IMR-90 (cell line): ENCODE measurements at regions not wholly inside any gene's neighbourhood (a gene's known extent, or its start where the extent isn't known, plus 50 kb on each side); places are given as distances from the start of the nearest gene placed in this dataset.

Experiments used
- ATAC-seq: fragments of 200-7000 bp; cut with Tn5 transposase; 2 replicates; pipeline ENCODE4 v1.9.1; 2020; ENCODE audit warnings: low read depth, mild to moderate bottlenecking, moderate library complexity
- BruUV-seq: library from RNA; stranded (reverse); fragments of 400-500 nt; replicated peaks from 2 replicates; lab custom pipeline; 2021; lab: Mats Ljungman, UMichigan
- CTCF ChIA-PET: fragments of 300-600 bp; formaldehyde crosslinking; extraction: SDS; loops from one replicate; lab custom pipeline; 2021; ENCODE audit warnings: antibody characterized with exemption; lab: Yijun Ruan, JAX
- POLR2A ChIA-PET: fragments of 300-600 bp; sonication (Branson Sonifier 250); formaldehyde crosslinking; loops from one replicate; lab custom pipeline; 2022; ENCODE audit warnings: antibody characterized with exemption; ENCODE audit not compliant: unreplicated experiment; lab: Charles Lee
- DNase-seq: peaks from one replicate; pipeline ENCODE4 v3.0.0; 2013
- H2AFZ ChIP-seq: replicated peaks from 2 replicates; pipeline ENCODE3; 2013; ENCODE audit warnings: low read length, mild to moderate bottlenecking; ENCODE audit not compliant: poor library complexity
- H2AK5ac ChIP-seq: 2 replicates; pipeline ENCODE4 v1.6.1; 2013; ENCODE audit warnings: low read depth, low read length, inconsistent platforms
- H2AK9ac ChIP-seq: replicated peaks from 2 replicates; pipeline ENCODE3; 2013; ENCODE audit warnings: mild to moderate bottlenecking, low read depth, low read length, moderate library complexity; ENCODE audit not compliant: poor library complexity
- H2BK120ac ChIP-seq: 2 replicates; pipeline ENCODE4 v1.6.1; 2013; ENCODE audit warnings: low read depth, low read length, inconsistent platforms
- H2BK15ac ChIP-seq: 3 replicates; pipeline ENCODE4 v1.6.1; 2013; ENCODE audit warnings: low read depth, low read length, inconsistent platforms
- H2BK20ac ChIP-seq: 2 replicates; pipeline ENCODE4 v1.6.1; 2013; ENCODE audit warnings: low read depth, mild to moderate bottlenecking, inconsistent platforms, low read length, moderate library complexity
- H2BK5ac ChIP-seq: 2 replicates; pipeline ENCODE4 v1.6.1; 2013; ENCODE audit warnings: mild to moderate bottlenecking, low read depth, low read length, inconsistent platforms; ENCODE audit not compliant: poor library complexity, severe bottlenecking
- H3K14ac ChIP-seq: replicated peaks from 2 replicates; pipeline ENCODE4 v1.6.1; 2013; ENCODE audit warnings: low read depth, low read length, inconsistent platforms
- H3K18ac ChIP-seq: 2 replicates; pipeline ENCODE4 v1.6.1; 2013; ENCODE audit warnings: low read depth, low read length, control low read depth
- H3K23ac ChIP-seq: 2 replicates; pipeline ENCODE4 v1.6.1; 2013; ENCODE audit warnings: low read depth, low read length, inconsistent platforms
- H3K27ac ChIP-seq: 2 replicates; pipeline ENCODE4 v1.5.1; 2013; ENCODE audit warnings: mild to moderate bottlenecking, control low read depth, low read length; ENCODE audit not compliant: insufficient read depth
- H3K27me3 ChIP-seq: 2 replicates; pipeline ENCODE4 v1.6.1; 2013; ENCODE audit warnings: low read length; ENCODE audit not compliant: control insufficient read depth, insufficient read depth
- H3K36me3 ChIP-seq: 2 replicates; pipeline ENCODE4 v1.6.1; 2013; ENCODE audit warnings: low read length, mixed read lengths; ENCODE audit not compliant: control insufficient read depth, insufficient read depth
- H3K4ac ChIP-seq: 2 replicates; pipeline ENCODE4 v1.6.1; 2013; ENCODE audit warnings: low read depth, low read length, inconsistent platforms
- H3K4me1 ChIP-seq: 2 replicates; pipeline ENCODE4 v1.6.1; 2013; ENCODE audit warnings: low read length, mixed read lengths; ENCODE audit not compliant: control insufficient read depth, insufficient read depth
- H3K4me2 ChIP-seq: 2 replicates; pipeline ENCODE4 v1.6.1; 2013; ENCODE audit warnings: low read depth, mild to moderate bottlenecking, control low read depth, low read length, moderate library complexity
- H3K4me3 ChIP-seq: 2 replicates; pipeline ENCODE4 v1.5.1; 2013; ENCODE audit warnings: low read depth, mild to moderate bottlenecking, control low read depth, low read length, moderate library complexity; ENCODE audit not compliant: insufficient read depth
- H3K56ac ChIP-seq: 2 replicates; pipeline ENCODE4 v1.6.1; 2013; ENCODE audit warnings: low read length, inconsistent platforms; ENCODE audit not compliant: insufficient read depth; ENCODE audit errors: extremely low read depth
- H3K79me1 ChIP-seq, 2 experiments: 2 replicates each; pipeline ENCODE4 v1.6.1; 2013; ENCODE audit warnings: low read length in 2 of 2, inconsistent platforms in 1 of 2, low read depth in 1 of 2
- H3K9ac ChIP-seq: 2 replicates; pipeline ENCODE4 v1.6.1; 2013; ENCODE audit warnings: low read depth, low read length, control low read depth
- H3K9me1 ChIP-seq: 2 replicates; pipeline ENCODE4 v1.6.1; 2013; ENCODE audit warnings: low read length, inconsistent platforms; ENCODE audit not compliant: insufficient read depth
- H3K9me3 ChIP-seq: 2 replicates; pipeline ENCODE4 v1.6.1; 2013; ENCODE audit warnings: low read length; ENCODE audit not compliant: control insufficient read depth, insufficient read depth
- H4K20me1 ChIP-seq: 2 replicates; pipeline ENCODE4 v1.6.1; 2013; ENCODE audit warnings: low read length, inconsistent platforms; ENCODE audit not compliant: insufficient read depth
- H4K5ac ChIP-seq: 2 replicates; pipeline ENCODE4 v1.6.1; 2013; ENCODE audit warnings: mild to moderate bottlenecking, low read depth, low read length, control low read depth
- H4K8ac ChIP-seq, 2 experiments: 2 replicates each; pipeline ENCODE4 v1.6.1; 2013; ENCODE audit warnings: low read depth in 2 of 2, low read length in 2 of 2, control low read depth in 1 of 2, inconsistent platforms in 1 of 2
- H4K91ac ChIP-seq: 2 replicates; pipeline ENCODE4 v1.6.1; 2013; ENCODE audit warnings: low read depth, low read length, inconsistent platforms; ENCODE audit not compliant: insufficient read depth
- BHLHE40 ChIP-seq: fragments of 150-350 bp; IDR thresholded peaks from 2 replicates; pipeline ENCODE4 v1.6.1; 2016; ENCODE audit warnings: mild to moderate bottlenecking, low read depth, low read length
- ELK1 ChIP-seq: fragments of 150-350 bp; IDR thresholded peaks from 2 replicates; pipeline ENCODE4 v1.6.1; 2016; ENCODE audit warnings: low read depth, mild to moderate bottlenecking, low read length, moderate library complexity, borderline replicate concordance
- FOS ChIP-seq: fragments of 150-350 bp; IDR thresholded peaks from 2 replicates; pipeline ENCODE4 v1.6.1; 2016; ENCODE audit warnings: low read depth, low read length
- MAZ ChIP-seq: IDR thresholded peaks from 2 replicates; pipeline ENCODE4 v1.6.1; 2012; ENCODE audit warnings: low read depth, mild to moderate bottlenecking, low read length, improper control_type of control experiment, moderate library complexity, borderline replicate concordance
- whole genome bisulfite sequencing, 2 experiments: methylation state at CpG; one replicate each; pipeline versions ENCODE4 v1.1.5 to v1.1.7; 2013; ENCODE audit warnings: missing lambda C conversion rate in 2 of 2; ENCODE audit not compliant: insufficient read length in 1 of 2; ENCODE audit errors: extremely low coverage in 2 of 2; 5-methylcytosine and 5-hydroxymethylcytosine counted together
- dilution Hi-C: fragments of 300-500 bp; cut with HindIII; formaldehyde crosslinking; loops from one replicate; pipeline ENCODE4 v1.14.3; 2018; ENCODE audit warnings: low sequenced_read_pairs; ENCODE audit not compliant: unreplicated experiment
- in situ Hi-C: fragments of 300-500 bp; cut with MboI; formaldehyde crosslinking; loops from 3 replicates; pipeline ENCODE4 v1.14.3; 2019; ENCODE audit warnings: low sequenced_read_pairs, inconsistent platforms, mixed read lengths
- intact Hi-C: fragments of 100-400 bp; cut with micrococcal nuclease; formaldehyde crosslinking; loops from 2 replicates; pipeline ENCODE4 v1.10.0; 2022

GRCh38 chr1:91075233-91076135 lies 53.6 kb upstream of the ZNF644 start:
- H3K9me1 ChIP-seq = no peaks in the 10 kb centered on the region
- H4K8ac ChIP-seq = no peak overlapping the region
- no peaks in the 10 kb centered on the region for H3K9me3 ChIP-seq
- H3K4ac ChIP-seq = no peak overlapping the region
- 61% methylated on average over 5 of the region's 11 CpGs; no CpG with 5 or more reads in 1 of the 2 experiments for WGBS, 2 experiments
- H2AK9ac ChIP-seq = no peak overlapping the region
- H3K4me3 ChIP-seq = no peak overlapping the region
- H3K36me3 ChIP-seq = no peaks in the 10 kb centered on the region
- no peak overlapping the region for H3K56ac ChIP-seq
- H2AK5ac ChIP-seq = no peak overlapping the region
- no peaks in the 10 kb centered on the region for H3K79me1 ChIP-seq
- DNase-seq (no peak), ATAC-seq (no peak; the same call in 1 of the 2 replicates)
- no peak overlapping the region for H3K27ac ChIP-seq
- dilution Hi-C loops = no loop called here
- no peak overlapping the region for H2BK20ac ChIP-seq
- no peaks in the 10 kb centered on the region for H3K27me3 ChIP-seq
- TF ChIP-seq BHLHE40 (no peak), MAZ (no peak), ELK1 (no peak), FOS (no peak)
- H3K14ac ChIP-seq = no peak overlapping the region
- intact Hi-C loops = no loop called here
- H4K20me1 ChIP-seq = no peaks in the 10 kb centered on the region
- BruUV-seq = no TSS peak
- no peak overlapping the region for H2BK120ac ChIP-seq
- H3K4me1 ChIP-seq = no peaks in the 10 kb centered on the region
- no peak overlapping the region for H3K23ac ChIP-seq
- H2BK5ac ChIP-seq = no peak overlapping the region
- no peak overlapping the region for H2BK15ac ChIP-seq
- H4K5ac ChIP-seq = no peak overlapping the region
- ChIA-PET CTCF (no interaction called here), POLR2A (no interaction called here)
- no peak overlapping the region for H3K4me2 ChIP-seq
- H4K91ac ChIP-seq = no peak overlapping the region
- in situ Hi-C loops = no loop called here
- no peak overlapping the region for H3K18ac ChIP-seq
- H2AFZ ChIP-seq = no peak overlapping the region
- no peak overlapping the region for H3K9ac ChIP-seq
